ENCODE measurements at regions not wholly inside any gene's neighbourhood (a gene's known extent, or its start where the extent isn't known, plus 50 kb on each side); places are given as distances from the start of the nearest gene placed in this dataset.

GRCh38 chr4:26183017-26183416, 137.8 kb upstream of the RBPJ start:
- Mint-ChIP-seq H3K27ac (peak overlapping the region in 1 of 7 donors; percentile 83), H3K27me3 (ENCODE audit: low read depth in 3 of 3) (peaks cover 2 to 8% (median 3%) of the 10 kb centered on the region in 3 donors), H3K9me3 (peaks cover 0 to 4% (median 1%) of the 10 kb centered on the region in 7 donors), H3K4me1 (no peaks in the 10 kb centered on the region), H3K36me3 (no peaks in the 10 kb centered on the region), H3K4me3 (no peak overlapping the region)
- Histone ChIP-seq H3K4me1 (ENCODE audit: control insufficient read depth in 1 of 2, insufficient read depth in 2 of 2, low read length in 2 of 2) (no peaks in the 10 kb centered on the region), H3K9ac (ENCODE audit: insufficient read depth, low read length, poor library complexity, severe bottlenecking) (no peak overlapping the region), H3K9me3 (replicated peaks in 1 of 2; ENCODE audit: control insufficient read depth in 1 of 2, insufficient read depth in 1 of 2, low read length in 2 of 2) (no peaks in the 10 kb centered on the region), H2AFZ (ENCODE audit: insufficient read depth, low read depth, low read length, poor library complexity, severe bottlenecking) (no peak overlapping the region), H3K36me3 (replicated peaks in 1 of 2; ENCODE audit: control insufficient read depth in 1 of 2, insufficient read depth in 2 of 2, low read length in 2 of 2) (no peaks in the 10 kb centered on the region), H3K27ac (ENCODE audit: low read depth in 1 of 2, low read length in 2 of 2) (no peak overlapping the region), H3K27me3 (ENCODE audit: control insufficient read depth in 2 of 2, insufficient read depth in 2 of 2, low read length in 2 of 2) (no peaks in the 10 kb centered on the region), H3K4me2 (replicated peaks; ENCODE audit: extremely low read depth, low read length, poor library complexity, severe bottlenecking) (no peak overlapping the region), H3K4me3 (replicated peaks in 1 of 3; ENCODE audit: low read depth in 2 of 3, low read length in 3 of 3) (no peak overlapping the region), H3K79me2 (ENCODE audit: insufficient read depth, low read length) (no peaks in the 10 kb centered on the region), H4K20me1 (ENCODE audit: insufficient read depth, low read length) (no peaks in the 10 kb centered on the region)
- TF ChIP-seq, protein P1, sequence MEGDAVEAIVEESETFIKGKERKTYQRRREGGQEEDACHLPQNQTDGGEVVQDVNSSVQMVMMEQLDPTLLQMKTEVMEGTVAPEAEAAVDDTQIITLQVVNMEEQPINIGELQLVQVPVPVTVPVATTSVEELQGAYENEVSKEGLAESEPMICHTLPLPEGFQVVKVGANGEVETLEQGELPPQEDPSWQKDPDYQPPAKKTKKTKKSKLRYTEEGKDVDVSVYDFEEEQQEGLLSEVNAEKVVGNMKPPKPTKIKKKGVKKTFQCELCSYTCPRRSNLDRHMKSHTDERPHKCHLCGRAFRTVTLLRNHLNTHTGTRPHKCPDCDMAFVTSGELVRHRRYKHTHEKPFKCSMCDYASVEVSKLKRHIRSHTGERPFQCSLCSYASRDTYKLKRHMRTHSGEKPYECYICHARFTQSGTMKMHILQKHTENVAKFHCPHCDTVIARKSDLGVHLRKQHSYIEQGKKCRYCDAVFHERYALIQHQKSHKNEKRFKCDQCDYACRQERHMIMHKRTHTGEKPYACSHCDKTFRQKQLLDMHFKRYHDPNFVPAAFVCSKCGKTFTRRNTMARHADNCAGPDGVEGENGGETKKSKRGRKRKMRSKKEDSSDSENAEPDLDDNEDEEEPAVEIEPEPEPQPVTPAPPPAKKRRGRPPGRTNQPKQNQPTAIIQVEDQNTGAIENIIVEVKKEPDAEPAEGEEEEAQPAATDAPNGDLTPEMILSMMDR (IDR thresholded peaks at IDR 0.05), result no peak
- WGBS (ENCODE audit: insufficient coverage), result 94% methylated on average over 4 of the region's 5 CpGs
- intact Hi-C loops (cut with micrococcal nuclease), result no loop called here
- DNase-seq, result no peak

GRCh38 chr4:26185436-26185835, 135.4 kb upstream of the RBPJ start:
- H3K4me1 Mint-ChIP-seq, result no peaks in the 10 kb centered on the region
- Histone ChIP-seq H3K36me3 (replicated peaks in 1 of 2; ENCODE audit: control insufficient read depth in 1 of 2, insufficient read depth in 2 of 2, low read length in 2 of 2) (no peaks in the 10 kb centered on the region), H3K27me3 (ENCODE audit: control insufficient read depth in 2 of 2, insufficient read depth in 2 of 2, low read length in 2 of 2) (no peaks in the 10 kb centered on the region), H3K79me2 (ENCODE audit: insufficient read depth, low read length) (no peaks in the 10 kb centered on the region), H3K27ac (ENCODE audit: low read depth in 1 of 2, low read length in 2 of 2) (no peak overlapping the region), H3K4me3 (replicated peaks in 1 of 3; ENCODE audit: low read depth in 2 of 3, low read length in 3 of 3) (no peak overlapping the region), H4K20me1 (ENCODE audit: insufficient read depth, low read length) (no peaks in the 10 kb centered on the region), H2AFZ (ENCODE audit: insufficient read depth, low read depth, low read length, poor library complexity, severe bottlenecking) (no peak overlapping the region), H3K4me1 (ENCODE audit: control insufficient read depth in 1 of 2, insufficient read depth in 2 of 2, low read length in 2 of 2) (no peaks in the 10 kb centered on the region), H3K9me3 (replicated peaks in 1 of 2; ENCODE audit: control insufficient read depth in 1 of 2, insufficient read depth in 1 of 2, low read length in 2 of 2) (no peaks in the 10 kb centered on the region), H3K4me2 (replicated peaks; ENCODE audit: extremely low read depth, low read length, poor library complexity, severe bottlenecking) (no peak overlapping the region), H3K9ac (ENCODE audit: insufficient read depth, low read length, poor library complexity, severe bottlenecking) (no peak overlapping the region)
- TF ChIP-seq, protein P1 (IDR thresholded peaks at IDR 0.05), result no peak
- H3K27ac Mint-ChIP-seq, result no peak overlapping the region
- no peaks in the 10 kb centered on the region for H3K36me3 Mint-ChIP-seq
- H3K27me3 Mint-ChIP-seq (ENCODE audit: low read depth in 3 of 3), result peaks cover 4 to 8% (median 5%) of the 10 kb centered on the region in 3 donors
- no peak overlapping the region for H3K4me3 Mint-ChIP-seq
- intact Hi-C loops (cut with micrococcal nuclease), result no loop called here
- H3K9me3 Mint-ChIP-seq, result peaks cover 0 to 4% (median 1%) of the 10 kb centered on the region in 7 donors
- no peak for DNase-seq
- 100% methylated on average over 1 of the region's 7 CpGs for WGBS (ENCODE audit: insufficient coverage)

Measured in CD14-positive monocyte (primary cell).